ENCODE measurements at regions not wholly inside any gene's neighbourhood (a gene's known extent, or its start where the extent isn't known, plus 50 kb on each side); places are given as distances from the start of the nearest gene placed in this dataset.

DNA sequence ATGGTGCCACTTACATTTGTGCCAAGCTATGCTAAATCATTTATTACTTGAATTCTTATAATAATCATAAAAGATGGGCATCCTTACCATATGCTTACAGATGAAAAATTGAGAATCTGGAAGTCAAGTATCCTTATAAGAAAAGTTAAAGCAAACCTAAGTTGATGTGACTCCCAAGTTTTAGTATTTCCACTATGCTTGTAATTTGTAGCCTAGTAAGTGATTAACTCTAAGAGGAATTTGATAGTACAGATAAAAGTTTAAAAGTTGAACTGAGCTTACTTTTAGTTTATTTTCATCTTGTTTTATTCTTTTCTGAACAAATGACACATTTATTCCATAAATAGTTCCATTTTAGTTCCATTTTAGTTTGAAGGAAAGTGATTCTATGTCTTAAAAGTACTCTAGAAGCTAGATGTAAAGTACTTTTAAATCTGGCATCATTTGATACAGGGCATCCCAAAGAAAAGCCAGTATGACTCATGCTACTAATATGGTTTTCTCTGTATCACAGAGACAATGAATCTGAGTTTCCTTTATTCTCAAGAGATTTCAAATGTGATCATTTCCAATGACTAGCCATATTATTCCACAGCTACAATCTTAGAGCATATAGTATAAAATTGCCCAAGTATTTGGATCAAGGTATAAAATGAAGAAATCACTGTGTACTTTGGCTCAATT lies 596.0 kb downstream of the SLC16A7 start:
- no peak for FAIRE-seq

More for the DNA sequence above, 596.0 kb downstream of the SLC16A7 start:
- Histone ChIP-seq H4K8ac (ENCODE audit: extremely low read depth, insufficient read depth, low read length) (no peak overlapping the region), H3K56ac (replicated peaks; ENCODE audit: insufficient read length, low read depth, low read length) (no peak overlapping the region), H2BK12ac (ENCODE audit: low read depth, low read length) (no peak overlapping the region), H2BK20ac (ENCODE audit: low read length) (no peak overlapping the region), H3K23ac (ENCODE audit: insufficient read length) (no peak overlapping the region), H2AK5ac (ENCODE audit: low read depth, low read length) (no peak overlapping the region), H2AFZ (ENCODE audit: low read length) (no peak overlapping the region), H3K79me2 (ENCODE audit: control insufficient read depth in 1 of 2, insufficient read depth in 2 of 2, low read length in 2 of 2) (no peaks in the 10 kb centered on the region), H3K27ac (ENCODE audit: low read depth, low read length) (no peak overlapping the region), H3K27me3 (replicated peaks in 1 of 4; ENCODE audit: control insufficient read depth in 3 of 4, extremely low read depth in 1 of 4, insufficient read depth in 3 of 4, low read length in 3 of 4) (no peaks in the 10 kb centered on the region), H3K9me3 (ENCODE audit: insufficient read depth in 2 of 2, low read depth in 1 of 2, low read length in 1 of 2) (no peaks in the 10 kb centered on the region), H3K18ac (ENCODE audit: extremely low read depth, low read length) (no peak overlapping the region), H3K36me3 (ENCODE audit: control insufficient read depth in 2 of 4, insufficient read depth in 4 of 4, low read length in 3 of 4) (no peaks in the 10 kb centered on the region), H3K9ac (replicated peaks in 1 of 4; ENCODE audit: extremely low read depth in 1 of 4, low read depth in 3 of 4, low read length in 3 of 4) (no peak overlapping the region), H3K4me1 (replicated peaks in 1 of 4; ENCODE audit: control insufficient read depth in 3 of 4, insufficient read depth in 4 of 4, low read length in 3 of 4) (no peaks in the 10 kb centered on the region), H4K5ac (ENCODE audit: insufficient read length, low read depth, low read length) (no peak overlapping the region), H4K20me1 (replicated peaks in 1 of 2; ENCODE audit: control insufficient read depth in 1 of 2, insufficient read depth in 2 of 2, low read length in 2 of 2) (no peaks in the 10 kb centered on the region), H3K14ac (ENCODE audit: insufficient read length) (no peak overlapping the region), H2BK120ac (replicated peaks; ENCODE audit: low read depth, low read length) (no peak overlapping the region), H3K4ac (replicated peaks; ENCODE audit: insufficient read length, low read depth, low read length) (no peak overlapping the region), H3K79me1 (ENCODE audit: low read depth, low read length) (no peaks in the 10 kb centered on the region), H3K23me2 (ENCODE audit: low read depth, low read length) (no peaks in the 10 kb centered on the region), H2BK5ac (ENCODE audit: low read depth, low read length) (no peak overlapping the region), H3K4me2 (ENCODE audit: insufficient read depth in 1 of 2, low read depth in 2 of 2, low read length in 2 of 2) (no peak overlapping the region), H4K91ac (replicated peaks; ENCODE audit: insufficient read length, low read length) (no peak overlapping the region), H3K4me3 (ENCODE audit: extremely low read depth in 1 of 4, insufficient read depth in 2 of 4, low read depth in 3 of 4, low read length in 4 of 4) (no peak overlapping the region), H2BK15ac (ENCODE audit: low read length) (no peak overlapping the region)
- CTCF ChIA-PET (ENCODE audit: partially characterized antibody), result no interaction called here
- DNase-seq (ENCODE audit: low read depth in 1 of 2, low spot score in 2 of 2), result no peak
- TF ChIP-seq JUN (IDR thresholded peaks at IDR 0.05; ENCODE audit: low read depth, low read length) (no peak), SUZ12 (IDR thresholded peaks at IDR 0.05; ENCODE audit: low read length) (no peak), YY1 (IDR thresholded peaks at IDR 0.05; ENCODE audit: low read depth, low read length) (no peak), RFX5 (IDR thresholded peaks at IDR 0.05; ENCODE audit: borderline replicate concordance, low read depth, low read length) (no peak), RAD21 (IDR thresholded peaks at IDR 0.05 in 1 of 2, conservative IDR thresholded peaks at IDR 0.05 in 1 of 2; ENCODE audit: low read depth in 2 of 2, low read length in 2 of 2) (no peak), SP4 (IDR thresholded peaks at IDR 0.05; ENCODE audit: low read length) (no peak), CBX5 (IDR thresholded peaks at IDR 0.05; ENCODE audit: low read depth, low read length) (no peak)
- TF ChIP-seq, protein P1, sequence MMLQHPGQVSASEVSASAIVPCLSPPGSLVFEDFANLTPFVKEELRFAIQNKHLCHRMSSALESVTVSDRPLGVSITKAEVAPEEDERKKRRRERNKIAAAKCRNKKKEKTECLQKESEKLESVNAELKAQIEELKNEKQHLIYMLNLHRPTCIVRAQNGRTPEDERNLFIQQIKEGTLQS (IDR thresholded peaks at IDR 0.05; ENCODE audit: insufficient read depth, low read depth, low read length), result no peak
- POLR2A ChIA-PET (ENCODE audit: partially characterized antibody), result no interaction called here
